CD4-positive, alpha-beta T cell treated with Interleukin-17A for 4 hours (primary cell): ENCODE measurements at regions not wholly inside any gene's neighbourhood (a gene's known extent, or its start where the extent isn't known, plus 50 kb on each side); places are given as distances from the start of the nearest gene placed in this dataset.
"Not testable (repeated sequence)": the region's sequence is repeated elsewhere in the genome, so short reads cannot be mapped to it uniquely, and the experiment has no call there.

Experiments
- DNase-seq: peaks from one replicate; pipeline ENCODE4 v3.0.0-alpha.2; 2020; ENCODE audit warnings: mixed read lengths

DNA sequence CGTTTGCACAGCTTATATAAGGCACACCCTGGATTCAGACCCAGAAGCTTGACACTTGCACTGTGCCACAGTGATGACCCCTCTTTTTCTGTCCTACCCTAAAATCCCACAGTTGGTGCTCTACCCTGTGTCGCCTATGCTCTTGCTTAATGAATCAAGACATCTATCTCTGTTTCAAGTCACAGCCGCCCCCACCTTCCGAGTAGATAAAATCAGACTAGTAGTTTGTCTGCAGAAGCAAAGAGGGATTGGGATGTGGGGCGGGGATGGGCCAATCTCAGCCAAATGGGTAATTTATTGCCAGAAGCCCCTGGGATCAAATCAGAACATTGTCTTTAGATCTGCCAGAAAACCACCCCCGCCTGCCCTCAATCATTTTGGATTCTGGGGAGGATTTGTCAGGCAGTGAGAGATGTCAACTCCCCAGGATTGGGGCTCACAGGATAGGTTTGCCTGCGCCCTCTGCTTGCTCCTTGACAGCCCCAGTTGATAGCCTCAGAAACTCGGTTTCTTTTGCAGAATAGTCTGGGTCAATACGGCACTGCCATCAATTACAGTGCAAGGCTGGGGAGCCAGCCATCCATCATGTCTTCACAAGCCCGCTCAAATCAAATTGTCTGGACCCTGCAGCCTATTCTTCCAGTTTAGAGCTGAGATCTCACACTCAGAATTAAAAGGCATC, 520.8 kb downstream of the GRIN2A start:
- DNase-seq, result no peak

DNA sequence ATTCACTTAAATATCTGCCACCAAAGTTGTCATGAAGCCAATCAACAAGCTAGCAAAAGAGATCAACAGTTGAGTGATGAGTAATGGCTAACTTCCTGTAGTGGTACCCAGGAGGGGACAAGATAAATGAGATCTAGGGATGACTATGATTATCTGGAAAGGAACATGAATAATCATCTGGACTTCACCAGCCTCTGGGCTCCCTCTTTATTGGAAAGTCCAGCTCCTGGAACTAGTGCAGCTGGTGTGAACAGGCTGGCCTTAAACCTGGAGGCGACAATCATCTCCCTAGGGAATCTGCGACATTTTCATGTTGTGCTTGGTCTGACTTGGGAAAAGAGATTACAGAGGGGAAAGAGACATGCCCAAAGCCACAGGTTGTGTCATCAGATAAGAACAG, 518.6 kb downstream of the GRIN2A start:
- no peak for DNase-seq

DNA sequence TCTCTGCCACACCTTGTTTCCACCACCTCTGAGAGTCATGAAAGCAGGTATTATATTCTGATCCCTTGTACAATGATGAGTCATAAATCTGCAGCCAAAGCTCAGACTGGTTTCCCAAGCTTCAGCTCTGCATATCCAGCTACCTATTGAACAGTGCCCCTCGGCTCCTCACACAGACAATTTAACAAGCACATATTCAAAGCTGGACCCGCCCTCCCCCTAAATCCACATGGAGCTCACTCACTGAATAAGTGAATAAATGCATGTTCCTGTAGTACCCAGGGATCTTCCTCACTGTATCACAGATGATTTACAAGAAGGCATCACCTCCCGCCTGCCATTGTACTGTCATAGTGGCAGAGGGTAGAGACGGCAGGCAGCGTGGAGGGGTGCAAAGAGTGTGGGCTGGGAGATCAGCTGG, 516.4 kb downstream of the GRIN2A start:
- no peak for DNase-seq

DNA sequence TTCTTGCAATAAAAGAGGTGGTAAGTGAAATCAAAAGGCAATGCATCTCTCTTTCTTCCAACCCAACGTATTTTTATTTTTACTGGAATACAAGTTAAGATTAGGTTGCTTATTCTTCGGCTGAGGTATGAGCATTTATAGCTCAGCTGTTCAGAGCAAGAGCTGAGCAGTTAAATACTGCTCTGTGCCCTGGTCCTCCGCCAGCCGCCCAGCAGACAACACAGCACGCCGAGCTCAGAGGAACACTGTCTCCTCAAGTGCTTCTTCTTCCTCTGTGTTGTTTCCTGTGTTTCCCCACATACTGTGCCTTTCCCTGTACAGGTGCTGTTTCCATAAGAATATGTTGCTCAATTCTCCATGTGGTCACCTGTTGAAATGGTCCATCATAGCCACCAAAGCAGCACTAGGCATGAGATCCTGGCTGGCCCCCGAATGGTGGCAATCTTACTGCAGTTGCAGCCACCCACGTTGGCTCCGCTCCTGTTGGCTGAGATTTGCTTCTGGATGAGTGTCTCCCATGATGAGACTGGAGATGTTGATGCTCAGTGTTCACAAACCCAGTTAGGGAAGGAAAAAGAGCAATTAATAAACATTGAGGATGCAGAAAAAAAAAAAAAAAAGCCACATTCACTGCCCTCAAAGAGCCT, 515.3 kb downstream of the GRIN2A start:
- no peak for DNase-seq

DNA sequence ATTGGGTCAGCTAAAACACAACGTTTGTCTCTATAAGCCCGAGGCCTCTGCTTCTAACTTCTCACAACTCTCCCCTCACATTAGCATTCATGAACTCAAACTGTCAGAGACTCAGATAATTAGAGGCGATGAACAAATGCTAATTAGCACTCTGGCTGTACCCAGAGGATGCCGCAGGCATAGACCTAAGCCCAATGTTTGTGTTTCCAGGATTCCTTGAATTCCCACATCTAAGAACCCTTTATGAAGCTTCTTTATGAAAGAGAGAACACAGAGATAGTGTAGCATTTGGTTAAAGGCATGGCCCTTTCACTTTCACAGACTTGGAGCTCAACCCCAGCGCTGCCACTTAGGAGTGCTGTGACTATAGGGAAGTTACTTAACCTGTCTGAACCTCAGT, 512.2 kb downstream of the GRIN2A start:
- no peak for DNase-seq

DNA sequence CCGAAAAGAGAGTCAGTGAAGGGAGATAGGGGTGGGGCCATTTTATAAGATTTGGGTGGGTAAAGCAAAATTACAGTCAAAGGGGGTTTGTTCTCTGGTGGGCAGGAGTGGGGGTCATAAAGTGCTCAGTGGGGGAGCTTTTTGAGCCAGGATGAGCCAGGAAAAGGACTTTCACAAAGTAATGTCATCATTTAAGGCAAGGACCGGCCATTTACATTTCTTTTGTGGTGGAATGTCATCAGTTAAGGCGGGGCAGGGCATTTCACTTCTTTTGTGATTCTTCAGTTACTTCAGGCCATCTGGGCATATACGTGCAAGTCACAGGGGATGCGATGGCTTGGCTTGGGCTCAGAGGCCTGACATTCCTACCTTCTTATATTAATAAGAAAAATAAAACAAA, 511.6 kb downstream of the GRIN2A start:
- DNase-seq, result not testable (repeated sequence)

DNA sequence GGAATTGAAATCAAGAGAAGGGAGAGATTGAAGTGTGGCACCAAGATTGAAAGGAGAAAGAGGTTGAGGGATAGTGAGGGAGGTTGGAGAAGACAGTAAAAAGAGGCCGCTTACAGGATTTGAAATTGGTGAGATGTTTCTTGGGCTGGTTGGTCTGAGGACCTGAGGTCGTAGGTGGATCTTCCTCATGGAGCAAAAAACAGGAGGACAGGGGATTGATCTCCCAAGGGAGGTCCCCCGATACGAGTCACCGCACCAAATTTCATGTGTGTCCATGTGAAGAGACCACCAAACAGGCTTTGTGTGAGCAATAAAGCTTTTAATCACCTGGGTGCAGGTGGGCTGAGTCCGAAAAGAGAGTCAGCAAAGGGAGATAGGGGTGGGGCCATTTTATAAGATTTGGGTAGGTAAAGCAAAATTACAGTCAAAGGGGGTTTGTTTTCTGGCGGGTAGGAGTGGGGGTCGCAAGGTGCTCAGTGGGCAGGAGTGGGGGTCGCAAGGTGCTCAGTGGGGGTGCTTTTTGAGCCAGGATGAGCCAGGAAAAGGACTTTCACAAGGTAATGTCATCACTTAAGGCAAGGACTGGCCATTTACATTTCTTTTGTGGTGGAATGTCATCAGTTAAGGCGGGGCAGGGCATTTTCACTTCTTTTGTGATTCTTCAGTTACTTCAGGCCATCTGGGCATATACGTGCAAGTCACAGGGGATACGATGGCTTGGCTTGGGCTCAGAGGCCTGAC, 505.5 kb downstream of the GRIN2A start:
- DNase-seq, result not testable (repeated sequence)

DNA sequence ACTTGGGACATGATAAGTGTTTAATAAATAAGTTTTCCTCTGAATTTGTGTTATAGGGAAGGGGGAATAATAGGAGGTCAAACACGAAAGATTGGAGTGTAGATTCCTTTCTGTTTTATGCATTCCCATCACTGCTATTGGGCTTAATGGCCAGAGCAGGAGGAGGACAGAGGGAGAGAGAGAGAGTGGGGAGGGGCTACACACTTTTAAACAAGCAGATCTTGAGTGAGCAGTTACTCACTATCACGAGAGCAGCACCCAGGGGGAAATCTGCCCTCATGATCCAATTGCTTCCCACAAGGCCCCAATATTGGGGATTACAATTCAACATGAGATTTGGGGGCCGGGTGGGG, 505.0 kb downstream of the GRIN2A start:
- DNase-seq, result no peak

DNA sequence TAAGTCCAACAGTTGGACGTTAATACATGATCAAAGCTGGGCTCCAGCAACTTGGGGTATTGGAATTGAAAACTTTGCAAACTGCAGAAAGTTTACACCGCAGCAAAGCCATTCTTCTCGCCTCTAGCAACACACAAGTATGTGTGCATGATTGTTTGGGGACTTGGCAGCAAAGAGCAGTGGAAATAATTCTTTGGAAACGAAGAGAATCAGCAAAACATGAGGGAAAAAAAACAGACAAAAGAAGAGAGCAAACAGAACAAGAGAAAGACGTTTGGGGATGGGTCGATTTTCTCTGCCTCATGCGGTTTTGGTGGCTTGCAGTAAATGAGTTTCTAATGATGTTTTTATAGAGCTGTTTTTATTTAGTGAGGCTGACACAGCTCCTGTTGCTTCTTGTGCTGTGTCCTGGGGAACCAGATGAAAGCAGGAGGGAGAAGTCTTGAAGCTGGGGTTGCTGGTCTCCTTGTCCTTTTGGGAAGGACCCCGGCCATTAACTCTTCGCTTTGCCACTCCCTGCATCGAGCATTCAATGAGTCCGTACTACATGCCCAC, 502.9 kb downstream of the GRIN2A start:
- no peak for DNase-seq

DNA sequence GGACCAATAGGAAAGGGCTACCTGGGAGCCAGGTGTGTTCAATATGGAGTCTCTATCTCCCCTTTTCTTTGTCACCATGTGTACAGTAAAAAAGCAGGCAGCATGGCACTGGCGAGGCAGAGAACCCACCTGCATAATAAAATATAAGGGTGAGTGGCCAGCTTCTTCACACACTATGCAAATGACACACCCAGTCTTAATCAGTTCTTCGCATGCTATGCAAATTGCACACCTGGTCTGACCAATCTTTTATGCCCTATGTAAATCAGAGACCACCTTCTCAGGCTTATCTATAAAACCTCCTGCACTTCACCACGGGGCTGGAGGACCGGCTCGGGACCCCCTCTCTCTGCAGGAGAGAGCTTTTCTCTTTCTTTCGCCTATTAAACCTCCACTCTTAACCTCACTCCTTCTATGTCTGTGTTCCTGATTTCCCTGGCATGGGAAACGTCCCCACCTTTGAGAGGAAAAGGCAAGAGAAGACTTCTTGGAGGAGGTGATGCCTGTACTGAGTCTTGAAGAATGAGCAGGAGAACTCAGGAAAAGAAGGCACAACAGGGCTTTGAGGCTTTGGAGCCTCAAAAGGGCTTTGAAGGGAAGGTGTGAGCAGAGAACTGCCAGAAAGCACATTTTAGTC, 502.1 kb downstream of the GRIN2A start:
- no peak for DNase-seq

DNA sequence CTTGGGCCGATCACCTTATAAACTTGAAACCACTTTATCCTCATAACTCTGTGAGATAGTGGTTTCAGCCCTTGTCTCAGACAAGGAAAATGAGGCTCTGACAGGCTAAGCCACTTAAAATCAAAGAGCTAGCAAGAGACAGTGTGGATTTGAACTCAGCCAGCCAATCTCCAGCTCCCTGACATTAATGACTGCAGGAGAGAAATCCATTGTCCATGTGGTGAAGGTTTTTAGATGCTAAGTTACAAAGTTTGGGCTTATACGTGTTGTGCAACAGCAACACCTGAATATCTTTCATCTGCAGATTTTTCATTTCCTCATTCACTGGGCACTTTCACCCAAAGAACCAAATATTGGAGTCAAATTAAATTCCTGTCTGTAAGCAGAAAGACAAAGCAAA, 501.3 kb downstream of the GRIN2A start:
- DNase-seq, result no peak

DNA sequence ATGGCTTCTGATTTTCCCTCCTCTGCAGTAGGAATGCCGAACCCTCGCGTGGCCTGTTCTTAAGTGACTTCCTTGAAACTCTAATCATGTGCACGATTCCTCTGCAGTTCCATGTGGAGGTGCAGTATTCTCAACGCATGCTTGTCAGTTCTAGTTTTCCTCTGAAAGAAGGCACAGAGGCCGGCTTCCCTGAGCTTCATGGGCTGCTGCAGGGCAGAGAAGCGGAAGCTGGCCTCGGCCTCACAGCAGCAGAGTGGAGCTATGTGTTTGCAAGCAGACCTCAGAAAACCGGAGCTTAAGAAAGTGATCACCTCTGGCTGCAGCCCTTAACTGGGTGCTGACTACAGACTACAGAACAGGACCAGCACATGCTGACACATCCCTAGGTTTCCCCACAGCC, 500.7 kb downstream of the GRIN2A start:
- DNase-seq, result no peak

DNA sequence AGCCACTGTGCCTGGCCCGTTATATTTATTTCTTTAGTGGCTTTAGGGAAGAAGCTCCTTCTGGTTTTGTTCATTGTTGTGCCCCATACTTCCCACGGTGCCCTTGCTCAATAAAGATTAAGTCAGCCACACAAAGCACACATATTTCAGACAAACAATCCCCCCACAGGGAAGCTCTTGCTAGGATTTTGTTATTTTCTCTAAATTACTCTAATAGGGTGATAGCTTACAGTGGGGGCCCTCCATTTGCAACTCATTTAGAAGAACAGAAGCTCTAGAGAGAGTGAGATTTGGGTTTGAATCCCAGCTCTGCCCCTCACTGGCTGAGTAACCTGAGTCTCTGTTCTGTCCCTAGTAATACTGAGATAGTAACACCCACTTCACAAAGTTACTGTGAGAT, 499.9 kb downstream of the GRIN2A start:
- DNase-seq, result no peak

DNA sequence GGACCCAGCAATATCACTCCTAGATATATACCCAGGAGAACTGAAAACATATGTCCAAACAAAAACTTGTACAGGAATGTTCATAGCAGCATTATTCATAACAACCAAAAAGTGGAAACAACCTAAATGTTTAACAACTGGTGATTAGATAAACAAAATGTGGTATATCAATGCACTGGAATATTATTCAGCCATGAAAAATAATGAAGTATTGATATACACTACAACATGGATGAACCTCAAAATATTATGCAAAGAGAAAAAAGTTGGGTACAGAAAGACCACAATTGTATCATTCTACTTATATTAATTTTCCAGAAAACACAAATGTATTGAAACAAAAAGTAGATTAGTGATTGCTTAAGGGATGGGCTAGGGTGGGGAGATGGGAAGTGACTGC, 498.6 kb downstream of the GRIN2A start:
- no peak for DNase-seq

DNA sequence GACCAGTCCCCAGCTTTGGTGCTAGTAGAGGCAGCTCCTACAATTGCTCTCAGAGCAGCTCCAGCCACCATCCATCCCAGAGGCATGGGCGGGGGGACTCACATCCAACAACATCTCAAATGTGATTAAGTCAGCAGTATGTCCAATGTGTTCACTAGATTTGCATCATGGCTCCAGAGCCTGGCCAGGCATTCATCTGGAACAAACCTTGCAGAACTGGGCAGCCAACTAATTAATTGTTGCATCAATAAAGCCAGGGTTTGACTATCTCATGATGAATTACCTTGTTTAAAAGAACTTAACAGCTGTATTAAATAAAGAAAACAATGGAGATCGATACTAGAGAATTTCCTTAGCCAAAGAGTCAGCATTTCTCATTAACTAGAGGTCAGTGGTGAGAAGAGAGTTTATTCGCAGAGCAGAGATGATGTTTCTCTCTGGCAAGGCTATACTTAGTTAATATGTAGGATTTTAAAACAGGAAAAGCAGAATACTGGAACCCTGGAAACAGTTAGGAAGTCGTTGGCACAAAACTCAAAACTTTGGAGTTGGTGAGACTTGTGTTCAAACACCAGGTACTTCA, 494.4 kb downstream of the GRIN2A start:
- DNase-seq, result no peak

DNA sequence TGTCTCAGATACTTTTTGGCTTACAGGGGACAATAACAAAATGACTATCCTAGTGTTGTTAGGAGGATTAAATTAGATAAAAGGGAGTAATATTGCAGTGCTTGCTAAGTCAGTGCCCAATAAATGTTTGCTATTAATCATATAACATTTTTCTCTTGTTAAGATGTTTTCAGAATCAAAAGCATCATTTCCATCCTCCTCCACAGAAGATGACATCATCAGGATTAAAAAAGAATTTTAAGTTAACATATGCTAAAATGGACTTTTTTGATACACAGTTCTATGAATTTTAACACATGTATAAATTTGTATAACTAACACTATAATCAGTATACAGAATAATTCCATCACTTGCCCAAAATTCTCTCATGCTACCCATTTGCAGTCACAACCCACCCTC, 492.6 kb downstream of the GRIN2A start:
- DNase-seq, result no peak

DNA sequence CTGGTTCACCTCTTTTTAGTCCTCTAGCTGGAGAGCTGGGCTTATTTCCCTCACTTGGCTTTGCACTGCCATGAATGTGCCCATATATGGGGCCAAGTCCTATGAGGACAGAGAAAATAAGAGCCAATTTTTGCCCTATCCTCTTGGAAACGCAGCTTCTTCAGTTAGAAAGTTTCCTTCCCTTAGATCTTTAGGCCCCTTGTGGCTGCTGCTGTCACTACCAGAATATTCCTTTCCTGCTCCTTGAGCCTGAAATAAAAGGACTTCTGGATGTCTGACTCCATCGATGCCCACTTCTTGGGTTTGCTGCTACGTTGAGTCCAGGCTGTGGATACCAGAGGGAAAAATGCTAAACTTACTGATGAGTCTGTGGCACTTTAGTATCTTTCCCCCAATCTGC, 487.1 kb downstream of the GRIN2A start:
- no peak for DNase-seq
